KMS-11 (cell line): ENCODE measurements at regions not wholly inside any gene's neighbourhood (a gene's known extent, or its start where the extent isn't known, plus 50 kb on each side); places are given as distances from the start of the nearest gene placed in this dataset.
"Not testable (repeated sequence)": the region's sequence is repeated elsewhere in the genome, so short reads cannot be mapped to it uniquely, and the experiment has no call there.

Source experiments
- H2AFZ ChIP-seq: fragments of 200-600 bp; sonication (generic); 2 replicates; pipeline ENCODE4 v1.6.1; 2016; ENCODE audit warnings: antibody characterized with exemption, mixed run types, low read depth
- H3K27ac ChIP-seq: fragments of 200-600 bp; sonication (generic); 2 replicates; pipeline ENCODE4 v1.6.1; 2016; ENCODE audit warnings: mild to moderate bottlenecking, mixed run types
- H3K27me3 ChIP-seq: fragments of 200-600 bp; sonication (generic); 2 replicates; pipeline ENCODE4 v1.6.1; 2017; ENCODE audit warnings: mild to moderate bottlenecking, low read depth, mixed run types, moderate library complexity; ENCODE audit not compliant: insufficient read depth
- H3K36me3 ChIP-seq: fragments of 200-600 bp; sonication (generic); 2 replicates; pipeline ENCODE4 v1.6.1; 2017; ENCODE audit warnings: mild to moderate bottlenecking, mixed run types; ENCODE audit not compliant: insufficient read depth
- H3K4me1 ChIP-seq: fragments of 200-600 bp; sonication (generic); 2 replicates; pipeline ENCODE4 v1.6.1; 2016; ENCODE audit warnings: mild to moderate bottlenecking, low read depth, mixed run types; ENCODE audit not compliant: poor library complexity, severe bottlenecking
- H3K4me2 ChIP-seq: fragments of 200-600 bp; sonication (generic); 2 replicates; pipeline ENCODE4 v1.7.0; 2016; ENCODE audit warnings: mild to moderate bottlenecking, mixed run types
- H3K4me3 ChIP-seq: fragments of 200-600 bp; sonication (generic); IDR thresholded peaks from 2 replicates; pipeline ENCODE4 v1.6.1; 2017; ENCODE audit warnings: low read depth, low read length, mixed read lengths; ENCODE audit not compliant: insufficient read depth
- H3K79me2 ChIP-seq: fragments of 200-600 bp; sonication (generic); 2 replicates; pipeline ENCODE4 v1.6.1; 2016; ENCODE audit warnings: low read depth, mixed run types; ENCODE audit not compliant: insufficient read depth
- H3K9ac ChIP-seq: fragments of 200-600 bp; sonication (generic); 2 replicates; pipeline ENCODE4 v1.6.1; 2016; ENCODE audit warnings: mild to moderate bottlenecking, mixed run types
- H4K20me1 ChIP-seq: fragments of 200-600 bp; sonication (generic); 2 replicates; pipeline ENCODE4 v1.6.1; 2016; ENCODE audit warnings: mild to moderate bottlenecking, mixed run types; ENCODE audit not compliant: insufficient read depth
- TF ChIP-seq, protein P1 (sequence below): fragments of 200-600 bp; sonication (generic); conservative IDR thresholded peaks from 2 replicates; pipeline ENCODE4 v1.6.1; 2017; ENCODE audit warnings: low read depth, mild to moderate bottlenecking, antibody characterized with exemption, low read length, moderate library complexity, mixed read lengths

DNA sequence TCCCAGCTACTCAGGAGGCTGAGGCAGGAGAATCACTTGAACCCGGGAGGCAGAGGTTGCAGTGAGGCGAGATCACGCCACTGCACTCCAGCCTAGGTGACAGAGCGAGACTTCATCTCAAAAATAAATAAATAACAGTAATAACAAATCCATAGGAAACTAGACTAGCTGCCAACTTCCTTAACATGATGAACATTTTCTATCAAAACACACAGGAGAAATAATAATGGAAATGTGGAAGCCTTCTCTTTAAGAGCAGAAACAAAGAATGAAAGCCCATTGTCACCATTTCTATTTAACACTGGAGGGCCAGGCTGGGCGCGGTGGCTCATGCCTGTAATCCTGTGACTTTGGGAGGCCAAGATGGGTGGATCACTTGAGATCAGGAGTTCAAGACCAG, 56.7 kb upstream of the SMURF2 start:
- H3K79me2 ChIP-seq, H3K4me1 ChIP-seq, H3K27me3 ChIP-seq, H2AFZ ChIP-seq, H3K36me3 ChIP-seq, H3K4me3 ChIP-seq, H4K20me1 ChIP-seq, H3K4me2 ChIP-seq, H3K27ac ChIP-seq, H3K9ac ChIP-seq: not testable (repeated sequence)

DNA sequence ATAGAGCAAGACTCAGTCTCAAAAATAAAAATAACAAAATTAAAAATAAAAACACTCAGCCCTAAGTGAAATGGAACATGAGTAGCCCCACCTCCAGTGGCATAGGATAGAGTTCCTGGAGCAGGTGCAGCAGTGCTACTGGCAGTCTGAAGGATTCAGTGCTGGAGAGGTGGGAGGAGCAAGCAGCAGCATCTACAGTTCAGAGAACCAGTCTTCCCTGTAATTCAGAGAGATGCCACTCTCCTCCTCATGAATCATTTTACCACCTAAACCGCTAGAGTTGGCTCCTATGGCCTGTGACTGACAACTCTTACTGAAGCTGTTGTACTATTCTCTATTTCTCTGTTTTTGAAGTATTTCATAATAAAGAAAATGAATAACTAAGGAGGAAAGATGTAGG, 56.0 kb upstream of the SMURF2 start:
- H3K36me3 ChIP-seq, result no peaks in the 10 kb centered on the region
- H3K4me3 ChIP-seq, result no peak overlapping the region
- no peaks in the 10 kb centered on the region for H3K79me2 ChIP-seq
- H4K20me1 ChIP-seq, result no peaks in the 10 kb centered on the region
- H3K27ac ChIP-seq, result no peak overlapping the region
- H3K27me3 ChIP-seq, result no peaks in the 10 kb centered on the region
- no peak overlapping the region for H3K9ac ChIP-seq
- no peak overlapping the region for H3K4me2 ChIP-seq
- no peak overlapping the region for H2AFZ ChIP-seq
- H3K4me1 ChIP-seq, result peaks cover 2% of the 10 kb centered on the region
- TF ChIP-seq, protein P1, sequence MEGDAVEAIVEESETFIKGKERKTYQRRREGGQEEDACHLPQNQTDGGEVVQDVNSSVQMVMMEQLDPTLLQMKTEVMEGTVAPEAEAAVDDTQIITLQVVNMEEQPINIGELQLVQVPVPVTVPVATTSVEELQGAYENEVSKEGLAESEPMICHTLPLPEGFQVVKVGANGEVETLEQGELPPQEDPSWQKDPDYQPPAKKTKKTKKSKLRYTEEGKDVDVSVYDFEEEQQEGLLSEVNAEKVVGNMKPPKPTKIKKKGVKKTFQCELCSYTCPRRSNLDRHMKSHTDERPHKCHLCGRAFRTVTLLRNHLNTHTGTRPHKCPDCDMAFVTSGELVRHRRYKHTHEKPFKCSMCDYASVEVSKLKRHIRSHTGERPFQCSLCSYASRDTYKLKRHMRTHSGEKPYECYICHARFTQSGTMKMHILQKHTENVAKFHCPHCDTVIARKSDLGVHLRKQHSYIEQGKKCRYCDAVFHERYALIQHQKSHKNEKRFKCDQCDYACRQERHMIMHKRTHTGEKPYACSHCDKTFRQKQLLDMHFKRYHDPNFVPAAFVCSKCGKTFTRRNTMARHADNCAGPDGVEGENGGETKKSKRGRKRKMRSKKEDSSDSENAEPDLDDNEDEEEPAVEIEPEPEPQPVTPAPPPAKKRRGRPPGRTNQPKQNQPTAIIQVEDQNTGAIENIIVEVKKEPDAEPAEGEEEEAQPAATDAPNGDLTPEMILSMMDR, result no peak

DNA sequence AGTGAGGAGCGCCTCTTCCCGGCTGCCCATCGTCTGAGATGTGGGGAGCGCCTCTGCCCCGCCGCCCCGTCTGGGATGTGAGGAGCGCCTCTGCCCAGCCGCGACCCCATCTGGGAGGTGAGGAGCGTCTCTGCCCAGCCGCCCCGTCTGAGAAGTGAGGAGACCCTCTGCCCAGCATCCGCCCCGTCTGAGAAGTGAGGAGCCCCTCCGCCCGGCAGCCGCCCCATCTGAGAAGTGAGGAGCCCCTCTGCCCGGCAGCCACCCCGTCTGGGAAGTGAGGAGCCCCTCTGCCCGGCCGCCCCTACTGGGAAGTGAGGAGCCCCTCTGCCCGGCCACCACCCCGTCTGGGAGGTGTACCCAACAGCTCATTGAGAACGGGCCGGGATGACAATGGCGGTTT, 54.4 kb upstream of the SMURF2 start:
- H3K9ac ChIP-seq, H3K79me2 ChIP-seq, H3K4me3 ChIP-seq, H4K20me1 ChIP-seq, H3K27ac ChIP-seq, H3K4me1 ChIP-seq, H3K27me3 ChIP-seq, H3K4me2 ChIP-seq, H2AFZ ChIP-seq, H3K36me3 ChIP-seq: not testable (repeated sequence)

DNA sequence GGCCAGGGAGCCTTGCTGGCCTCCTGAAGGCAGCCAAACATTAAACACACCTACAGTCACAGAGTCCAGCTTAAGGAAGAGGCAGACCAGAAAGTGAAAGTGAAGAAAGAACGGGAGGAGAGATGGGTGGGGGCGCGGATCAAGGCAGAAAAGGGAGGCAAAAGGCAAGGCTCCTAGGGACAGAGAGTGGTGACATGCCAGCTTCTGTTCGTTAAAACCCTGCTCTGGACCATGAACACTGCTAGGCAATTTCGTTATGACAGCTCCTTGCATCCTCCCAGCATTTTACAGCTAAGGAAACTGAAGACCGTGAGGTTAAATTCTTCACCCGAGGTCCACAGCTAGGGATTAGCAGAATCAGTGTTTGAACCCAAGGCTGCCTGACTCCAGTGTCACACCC, 51.7 kb upstream of the SMURF2 start:
- not testable (repeated sequence) for H3K4me2 ChIP-seq, H2AFZ ChIP-seq, H3K9ac ChIP-seq, H3K36me3 ChIP-seq, H3K4me3 ChIP-seq, H3K27ac ChIP-seq, H4K20me1 ChIP-seq, H3K27me3 ChIP-seq, H3K79me2 ChIP-seq
- H3K4me1 ChIP-seq, result peaks cover 26% of the 10 kb centered on the region

DNA sequence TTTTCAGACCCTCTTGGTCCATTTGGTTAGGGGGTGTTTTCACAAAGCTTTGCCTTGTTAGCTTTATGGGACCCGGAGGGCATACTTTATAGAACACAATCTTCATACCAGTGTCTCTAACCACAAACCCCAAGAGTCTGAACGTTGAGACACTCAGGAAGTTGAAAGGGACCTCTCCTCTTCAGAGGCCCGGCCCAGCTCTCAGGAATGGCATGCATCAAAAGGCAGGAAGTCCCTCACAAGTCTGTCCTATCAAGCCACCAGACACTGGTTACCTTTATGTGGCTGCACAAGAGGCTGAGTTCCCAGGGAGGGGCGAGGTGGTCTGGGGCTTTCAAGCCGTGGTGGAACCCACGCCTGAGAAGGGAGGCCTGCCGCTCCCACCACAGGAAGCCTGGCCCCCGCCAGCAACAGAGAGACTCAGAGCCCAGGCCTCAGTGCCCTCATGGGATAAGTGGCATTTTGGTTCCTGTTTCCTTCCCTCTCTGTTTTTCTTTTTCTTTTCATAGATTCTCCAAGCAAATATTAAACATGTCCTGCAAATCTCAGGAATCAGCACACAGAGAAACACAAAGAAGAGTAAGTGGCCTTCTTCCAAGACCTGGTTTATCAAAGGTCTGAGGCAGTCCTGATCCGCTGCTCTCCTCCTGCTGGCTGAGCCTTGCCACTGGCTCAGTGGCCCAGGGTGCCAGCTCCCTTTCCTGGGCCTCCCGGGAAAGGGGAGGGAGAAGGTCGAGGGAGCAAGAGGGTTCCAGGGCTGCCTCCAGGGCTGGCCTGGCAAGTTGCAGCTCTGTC, 50.6 kb upstream of the SMURF2 start:
- not testable (repeated sequence) for H3K27me3 ChIP-seq, H3K79me2 ChIP-seq, H3K27ac ChIP-seq, H3K4me3 ChIP-seq, H3K4me2 ChIP-seq, H4K20me1 ChIP-seq, H3K36me3 ChIP-seq, H3K9ac ChIP-seq
- Histone ChIP-seq H3K4me1 (peaks cover 34% of the 10 kb centered on the region), H2AFZ (peak overlapping the region; percentile 27; the same call in 1 of the 2 replicates)
